ENCODE measurements at regions not wholly inside any gene's neighbourhood (a gene's known extent, or its start where the extent isn't known, plus 50 kb on each side); places are given as distances from the start of the nearest gene placed in this dataset.

DNA sequence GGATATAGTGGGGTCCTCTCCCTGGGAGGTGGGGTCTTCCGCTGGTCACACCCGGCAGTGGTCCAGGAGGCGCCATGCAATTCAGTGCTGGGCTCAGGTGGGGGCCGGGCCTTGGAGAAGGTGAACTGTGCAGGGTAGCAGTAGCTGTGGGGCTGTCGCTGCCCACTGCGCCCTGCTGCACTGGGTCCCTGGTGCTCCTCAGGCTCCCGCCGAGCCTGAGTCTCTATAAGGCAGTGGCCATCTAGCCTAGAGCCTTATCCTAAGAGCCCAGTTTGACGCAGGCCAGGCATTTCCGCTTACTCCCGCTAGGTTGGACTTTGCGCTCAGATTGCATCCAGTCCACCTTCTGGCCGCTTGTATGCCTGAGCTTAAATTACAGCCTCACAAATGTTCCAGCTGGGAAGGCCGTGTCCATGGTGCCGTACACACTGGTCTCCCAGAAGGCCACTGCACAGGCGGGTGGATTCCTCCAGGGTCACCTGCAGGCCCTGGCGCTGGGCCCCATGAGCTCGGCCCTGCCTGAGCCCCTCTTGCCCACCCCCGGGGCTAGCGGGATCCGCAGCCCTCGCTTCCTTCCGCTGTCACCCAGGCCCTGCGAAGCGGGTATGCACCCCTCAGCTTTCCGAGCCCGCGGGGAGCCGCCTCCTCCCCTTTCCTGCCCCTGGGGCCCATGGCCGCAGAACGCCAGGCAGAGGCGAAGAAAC, 1762.2 kb downstream of the TP53TG3F start:
- TF ChIP-seq, protein P1, sequence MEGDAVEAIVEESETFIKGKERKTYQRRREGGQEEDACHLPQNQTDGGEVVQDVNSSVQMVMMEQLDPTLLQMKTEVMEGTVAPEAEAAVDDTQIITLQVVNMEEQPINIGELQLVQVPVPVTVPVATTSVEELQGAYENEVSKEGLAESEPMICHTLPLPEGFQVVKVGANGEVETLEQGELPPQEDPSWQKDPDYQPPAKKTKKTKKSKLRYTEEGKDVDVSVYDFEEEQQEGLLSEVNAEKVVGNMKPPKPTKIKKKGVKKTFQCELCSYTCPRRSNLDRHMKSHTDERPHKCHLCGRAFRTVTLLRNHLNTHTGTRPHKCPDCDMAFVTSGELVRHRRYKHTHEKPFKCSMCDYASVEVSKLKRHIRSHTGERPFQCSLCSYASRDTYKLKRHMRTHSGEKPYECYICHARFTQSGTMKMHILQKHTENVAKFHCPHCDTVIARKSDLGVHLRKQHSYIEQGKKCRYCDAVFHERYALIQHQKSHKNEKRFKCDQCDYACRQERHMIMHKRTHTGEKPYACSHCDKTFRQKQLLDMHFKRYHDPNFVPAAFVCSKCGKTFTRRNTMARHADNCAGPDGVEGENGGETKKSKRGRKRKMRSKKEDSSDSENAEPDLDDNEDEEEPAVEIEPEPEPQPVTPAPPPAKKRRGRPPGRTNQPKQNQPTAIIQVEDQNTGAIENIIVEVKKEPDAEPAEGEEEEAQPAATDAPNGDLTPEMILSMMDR (IDR thresholded peaks at IDR 0.05): no peak
- TF ChIP-seq POLR2AphosphoS5 (IDR thresholded peaks at IDR 0.05) (no peak), POLR2A (IDR thresholded peaks at IDR 0.05) (no peak), EP300 (IDR thresholded peaks at IDR 0.05) (no peak)
- H3K36me3 ChIP-seq: no peaks in the 10 kb centered on the region
- H3K27me3 ChIP-seq: no peaks in the 10 kb centered on the region
- H3K4me3 ChIP-seq: no peak overlapping the region
- H3K9me3 ChIP-seq: peaks cover 0 to 15% (median 0%) of the 10 kb centered on the region in 4 donors
- no peaks in the 10 kb centered on the region for H3K4me1 ChIP-seq
- intact Hi-C loops (cut with DNase I): no loop called here
- H3K27ac ChIP-seq: no peak overlapping the region
- no peak for DNase-seq
- WGBS, 2 donors: 87 to 88% methylated on average over 32 of the region's 32 CpGs

DNA sequence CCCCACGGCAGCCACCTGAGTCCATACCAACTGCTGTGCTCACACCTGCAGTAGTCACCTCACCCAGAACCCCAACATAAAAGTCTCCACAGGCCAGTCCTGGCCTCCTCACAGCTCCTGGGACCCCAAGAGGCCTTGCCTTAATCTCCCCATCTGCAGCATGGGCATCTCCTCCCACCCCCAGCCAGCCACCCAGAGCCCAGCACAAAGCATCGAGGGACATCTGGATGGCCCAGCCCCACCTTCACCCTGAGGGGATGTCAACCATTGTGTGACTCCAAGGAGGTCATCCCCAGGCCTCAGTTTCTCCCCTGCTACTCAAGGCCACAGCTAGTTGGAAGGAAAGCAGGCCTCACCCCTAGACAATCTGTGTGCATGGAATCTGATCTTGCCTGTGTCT, 1775.3 kb downstream of the TP53TG3F start:
- Histone ChIP-seq H3K36me3 (no peaks in the 10 kb centered on the region), H3K27me3 (no peaks in the 10 kb centered on the region), H3K27ac (no peak overlapping the region), H3K4me1 (no peaks in the 10 kb centered on the region), H3K9me3 (peaks cover 0 to 15% (median 0%) of the 10 kb centered on the region in 4 donors), H3K4me3 (no peak overlapping the region)
- 66 to 76% methylated on average over 2 of the region's 2 CpGs for WGBS, 2 donors
- DNase-seq: no peak
- intact Hi-C loops (cut with DNase I): no loop called here
- no peak for TF ChIP-seq POLR2AphosphoS5 (IDR thresholded peaks at IDR 0.05)
- no peak for TF ChIP-seq POLR2A (IDR thresholded peaks at IDR 0.05)
- TF ChIP-seq, protein P1 (IDR thresholded peaks at IDR 0.05): no peak
- TF ChIP-seq EP300 (IDR thresholded peaks at IDR 0.05): no peak

DNA sequence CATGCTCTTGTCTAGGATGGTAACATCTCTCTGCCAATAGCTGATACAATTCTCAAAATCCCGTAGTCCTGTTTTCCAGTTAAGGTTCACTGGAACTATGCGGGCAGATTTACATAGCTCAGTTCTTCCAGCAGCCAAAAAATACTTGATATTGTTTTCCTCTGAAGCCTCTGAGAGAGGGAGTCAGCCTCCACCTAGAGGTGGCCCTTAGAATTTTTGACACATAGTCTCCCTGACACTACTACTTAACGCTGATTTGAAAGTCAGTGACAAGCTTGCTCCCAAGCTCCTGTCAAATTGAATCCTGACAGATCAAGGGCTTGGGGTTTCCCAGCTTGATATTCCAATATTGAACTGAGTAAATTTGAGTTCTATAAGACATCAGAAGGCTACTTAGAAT, 1780.1 kb downstream of the TP53TG3F start:
- Histone ChIP-seq H3K36me3 (no peaks in the 10 kb centered on the region), H3K4me1 (no peaks in the 10 kb centered on the region), H3K9me3 (peaks cover 0 to 5% (median 0%) of the 10 kb centered on the region in 4 donors), H3K27ac (no peak overlapping the region), H3K27me3 (no peaks in the 10 kb centered on the region), H3K4me3 (no peak overlapping the region)
- TF ChIP-seq EP300 (IDR thresholded peaks at IDR 0.05) (no peak), POLR2AphosphoS5 (IDR thresholded peaks at IDR 0.05) (no peak), POLR2A (IDR thresholded peaks at IDR 0.05) (no peak)
- DNase-seq: no peak
- intact Hi-C loops (cut with DNase I): no loop called here
- WGBS, 2 donors: 83 to 88% methylated on average over 3 of the region's 3 CpGs

DNA sequence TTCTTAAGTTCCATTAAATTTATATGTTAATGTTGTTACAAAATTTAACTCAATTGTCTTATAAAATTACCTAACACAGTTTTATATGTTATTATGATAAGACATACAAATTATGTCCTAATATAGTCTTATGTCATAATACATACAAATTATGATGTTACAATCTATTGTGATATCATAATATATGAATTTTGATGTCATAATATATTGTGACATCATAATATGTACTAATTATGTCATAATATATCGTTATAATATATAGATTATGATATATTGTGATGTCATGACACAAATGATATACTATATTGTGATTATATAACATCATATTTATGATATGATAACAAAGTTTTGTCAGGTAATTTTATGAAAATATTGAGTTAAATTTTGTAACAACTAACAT, 1789.6 kb downstream of the TP53TG3F start:
- no peak for DNase-seq
- no peaks in the 10 kb centered on the region for H3K27me3 ChIP-seq
- H3K4me3 ChIP-seq: no peak overlapping the region
- peaks cover 0 to 15% (median under 1%) of the 10 kb centered on the region in 4 donors for H3K9me3 ChIP-seq
- WGBS, 2 donors: 5 to 21% methylated on average over 1 of the region's 1 CpG
- intact Hi-C loops (cut with DNase I): no loop called here
- H3K27ac ChIP-seq: no peak overlapping the region
- no peaks in the 10 kb centered on the region for H3K4me1 ChIP-seq
- H3K36me3 ChIP-seq: no peaks in the 10 kb centered on the region
- TF ChIP-seq POLR2A (IDR thresholded peaks at IDR 0.05) (no peak), POLR2AphosphoS5 (IDR thresholded peaks at IDR 0.05) (no peak), EP300 (IDR thresholded peaks at IDR 0.05) (no peak)
- TF ChIP-seq, protein P1 (IDR thresholded peaks at IDR 0.05): no peak

DNA sequence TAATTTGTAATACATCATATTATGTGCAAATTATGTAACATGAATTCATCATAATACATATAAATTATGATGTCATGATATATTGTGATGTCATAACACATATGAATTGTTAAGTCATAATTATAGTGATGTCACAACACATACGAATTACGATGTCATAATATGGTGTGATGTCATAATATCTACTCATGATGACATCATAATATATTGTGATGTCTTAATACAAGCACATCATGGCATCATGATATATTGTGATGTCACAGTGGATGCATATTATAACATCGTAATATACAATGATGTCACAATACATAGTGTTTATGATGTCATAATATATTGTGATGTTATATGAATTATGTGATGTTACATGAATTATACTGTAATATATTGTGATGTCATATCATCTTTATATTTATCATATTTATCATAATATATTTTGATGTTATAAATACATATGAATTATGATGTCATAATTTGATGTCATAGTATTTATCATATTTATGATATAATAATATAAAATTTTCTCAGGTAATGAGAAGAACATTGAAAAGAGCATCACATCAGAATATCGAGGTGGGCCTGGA, 1793.0 kb downstream of the TP53TG3F start:
- Histone ChIP-seq H3K4me3 (no peak overlapping the region), H3K27ac (no peak overlapping the region), H3K27me3 (no peaks in the 10 kb centered on the region), H3K9me3 (peaks cover 0 to 17% (median under 1%) of the 10 kb centered on the region in 4 donors), H3K36me3 (no peaks in the 10 kb centered on the region), H3K4me1 (no peaks in the 10 kb centered on the region)
- intact Hi-C loops (cut with DNase I): no loop called here
- TF ChIP-seq EP300 (IDR thresholded peaks at IDR 0.05) (no peak), POLR2AphosphoS5 (IDR thresholded peaks at IDR 0.05) (no peak), POLR2A (IDR thresholded peaks at IDR 0.05) (no peak)
- TF ChIP-seq, protein P1 (IDR thresholded peaks at IDR 0.05): no peak
- WGBS, 2 donors: 87 to 89% methylated on average over 4 of the region's 4 CpGs
- DNase-seq: no peak

All from sigmoid colon (tissue), 6 donors.